ENCODE measurements at regions not wholly inside any gene's neighbourhood (a gene's known extent, or its start where the extent isn't known, plus 50 kb on each side); places are given as distances from the start of the nearest gene placed in this dataset.

GRCh38 chr2:147368306-147368705 lies 476.5 kb upstream of the ACVR2A start:
- H3K27ac ChIP-seq (ENCODE audit: low read depth, low read length) = no peak overlapping the region
- no peak overlapping the region for H3K4me3 ChIP-seq (ENCODE audit: insufficient read depth, low read depth, low read length)
- Mint-ChIP-seq H3K27me3 (ENCODE audit: low read depth, unreplicated experiment) (no peaks in the 10 kb centered on the region), H3K27ac (ENCODE audit: unreplicated experiment) (no peak overlapping the region), H3K9me3 (ENCODE audit: unreplicated experiment) (peaks cover 2% of the 10 kb centered on the region), H3K36me3 (ENCODE audit: low read depth, unreplicated experiment) (no peaks in the 10 kb centered on the region), H3K4me1 (ENCODE audit: low read depth, unreplicated experiment) (no peaks in the 10 kb centered on the region), H3K4me3 (ENCODE audit: unreplicated experiment) (no peak overlapping the region)
- no peak overlapping the region for H3K9ac ChIP-seq (ENCODE audit: low read length)
- no peaks in the 10 kb centered on the region for H3K9me3 ChIP-seq (ENCODE audit: insufficient read depth, low read depth, low read length)
- H3K4me2 ChIP-seq (ENCODE audit: low read length) = no peak overlapping the region
- FAIRE-seq = no peak
- H3K36me3 ChIP-seq (ENCODE audit: insufficient read depth, low read length) = no peaks in the 10 kb centered on the region
- TF ChIP-seq EZH2 (IDR thresholded peaks at IDR 0.05; ENCODE audit: insufficient read depth, low read length) (no peak), CTCF (IDR thresholded peaks at IDR 0.05; ENCODE audit: insufficient read depth, low read depth, low read length) (no peak)
- no peaks in the 10 kb centered on the region for H3K79me2 ChIP-seq (ENCODE audit: insufficient read depth, low read length)
- H2AFZ ChIP-seq (ENCODE audit: low read depth, low read length) = no peak overlapping the region
- no peaks in the 10 kb centered on the region for H3K4me1 ChIP-seq (ENCODE audit: insufficient read depth, low read length)
- no peaks in the 10 kb centered on the region for H4K20me1 ChIP-seq (ENCODE audit: insufficient read depth, low read length)
- no peaks in the 10 kb centered on the region for H3K27me3 ChIP-seq (ENCODE audit: insufficient read depth, low read length)
- no peak for DNase-seq (ENCODE audit: low read depth)

- FAIRE-seq (no peak), DNase-seq (ENCODE audit: low read depth) (no peak)
- no peak for TF ChIP-seq EZH2 (IDR thresholded peaks at IDR 0.05; ENCODE audit: insufficient read depth, low read length)
- TF ChIP-seq CTCF (IDR thresholded peaks at IDR 0.05; ENCODE audit: insufficient read depth, low read depth, low read length) = no peak
- H3K79me2 ChIP-seq (ENCODE audit: insufficient read depth, low read length) = no peaks in the 10 kb centered on the region
- Mint-ChIP-seq H3K9me3 (ENCODE audit: unreplicated experiment) (peaks cover 2% of the 10 kb centered on the region), H3K4me1 (ENCODE audit: low read depth, unreplicated experiment) (no peaks in the 10 kb centered on the region), H3K27ac (ENCODE audit: unreplicated experiment) (no peak overlapping the region), H3K27me3 (ENCODE audit: low read depth, unreplicated experiment) (no peaks in the 10 kb centered on the region), H3K36me3 (ENCODE audit: low read depth, unreplicated experiment) (no peaks in the 10 kb centered on the region), H3K4me3 (ENCODE audit: unreplicated experiment) (no peak overlapping the region)
- no peaks in the 10 kb centered on the region for H3K36me3 ChIP-seq (ENCODE audit: insufficient read depth, low read length)
- H3K4me2 ChIP-seq (ENCODE audit: low read length) = no peak overlapping the region
- no peak overlapping the region for H3K9ac ChIP-seq (ENCODE audit: low read length)
- H3K27ac ChIP-seq (ENCODE audit: low read depth, low read length) = no peak overlapping the region
- H3K4me3 ChIP-seq (ENCODE audit: insufficient read depth, low read depth, low read length) = no peak overlapping the region
- H2AFZ ChIP-seq (ENCODE audit: low read depth, low read length) = no peak overlapping the region
- H3K4me1 ChIP-seq (ENCODE audit: insufficient read depth, low read length) = no peaks in the 10 kb centered on the region
- H4K20me1 ChIP-seq (ENCODE audit: insufficient read depth, low read length) = no peaks in the 10 kb centered on the region
- H3K9me3 ChIP-seq (ENCODE audit: insufficient read depth, low read depth, low read length) = no peaks in the 10 kb centered on the region
- H3K27me3 ChIP-seq (ENCODE audit: insufficient read depth, low read length) = no peaks in the 10 kb centered on the region
Measured at GRCh38 chr2:147366279-147366678, 478.6 kb upstream of the ACVR2A start.

- H3K4me1 ChIP-seq (ENCODE audit: insufficient read depth, low read length) = no peaks in the 10 kb centered on the region
- no peaks in the 10 kb centered on the region for H3K36me3 ChIP-seq (ENCODE audit: insufficient read depth, low read length)
- H3K4me2 ChIP-seq (ENCODE audit: low read length) = no peak overlapping the region
- Mint-ChIP-seq H3K36me3 (ENCODE audit: low read depth, unreplicated experiment) (no peaks in the 10 kb centered on the region), H3K4me1 (ENCODE audit: low read depth, unreplicated experiment) (no peaks in the 10 kb centered on the region), H3K27me3 (ENCODE audit: low read depth, unreplicated experiment) (no peaks in the 10 kb centered on the region), H3K4me3 (ENCODE audit: unreplicated experiment) (no peak overlapping the region), H3K27ac (ENCODE audit: unreplicated experiment) (no peak overlapping the region), H3K9me3 (ENCODE audit: unreplicated experiment) (peaks cover 2% of the 10 kb centered on the region)
- no peaks in the 10 kb centered on the region for H3K9me3 ChIP-seq (ENCODE audit: insufficient read depth, low read depth, low read length)
- no peak overlapping the region for H3K4me3 ChIP-seq (ENCODE audit: insufficient read depth, low read depth, low read length)
- TF ChIP-seq EZH2 (IDR thresholded peaks at IDR 0.05; ENCODE audit: insufficient read depth, low read length) = no peak
- H3K9ac ChIP-seq (ENCODE audit: low read length) = no peak overlapping the region
- H4K20me1 ChIP-seq (ENCODE audit: insufficient read depth, low read length) = no peaks in the 10 kb centered on the region
- H3K79me2 ChIP-seq (ENCODE audit: insufficient read depth, low read length) = no peaks in the 10 kb centered on the region
- no peak overlapping the region for H3K27ac ChIP-seq (ENCODE audit: low read depth, low read length)
- H3K27me3 ChIP-seq (ENCODE audit: insufficient read depth, low read length) = no peaks in the 10 kb centered on the region
- DNase-seq (ENCODE audit: low read depth) = no peak
- H2AFZ ChIP-seq (ENCODE audit: low read depth, low read length) = no peak overlapping the region
- no peak for FAIRE-seq
Measured at GRCh38 chr2:147365622-147366021, 479.2 kb upstream of the ACVR2A start.

All from astrocyte (in vitro differentiated cells and primary cell).